K562 (cell line): ENCODE measurements at regions not wholly inside any gene's neighbourhood (a gene's known extent, or its start where the extent isn't known, plus 50 kb on each side); places are given as distances from the start of the nearest gene placed in this dataset.

Experiments
- ATAC-seq: fragments of 200-7000 bp; cut with Tn5 transposase; 3 replicates; pipeline ENCODE4 v1.9.1; 2020; ENCODE audit warnings: moderate library complexity
- BruUV-seq: library from RNA; stranded (reverse); fragments of 400-500 nt; replicated peaks from 2 replicates; lab custom pipeline; 2021; lab: Mats Ljungman, UMichigan
- CTCF ChIA-PET: fragments of 300-600 bp; formaldehyde crosslinking; extraction: SDS; loops from one replicate; lab custom pipeline; 2021; ENCODE audit warnings: low intra/inter-chr PET ratio; lab: Yijun Ruan, JAX
- POLR2A ChIA-PET: fragments of 300-600, 350-650 bp; sonication (Branson Sonifier 250); formaldehyde crosslinking; extraction: SDS; loops from one replicate; lab custom pipeline; 2021; ENCODE audit warnings: antibody characterized with exemption, inconsistent platforms; lab: Yijun Ruan, JAX
- DNase-seq, 4 experiments: peaks; one replicate each; pipeline versions ENCODE4 v3.0.0 to v3.0.0-alpha.2; 2011 to 2018; ENCODE audit warnings: low spot score in 3 of 4, mixed read lengths in 3 of 4; ENCODE audit errors: extremely low read depth in 1 of 4
- FAIRE-seq: peaks from 2 replicates; lab custom pipeline; 2011; peaks lifted over from hg19 to GRCh38; lab: Jason Lieb, UNC
- H2AFZ ChIP-seq: 2 replicates; pipeline ENCODE4 v1.6.0; 2011; ENCODE audit warnings: low read depth, low read length, control low read depth, inconsistent platforms
- H3K27ac ChIP-seq: fragments of 200-600 bp; 3 replicates; pipeline ENCODE4 v1.8.0; 2011; ENCODE audit warnings: low read depth, mild to moderate bottlenecking, control low read depth, inconsistent platforms, low read length, moderate library complexity, mixed read lengths; ENCODE audit errors: extremely low read depth
- H3K27me3 ChIP-seq, 2 experiments: fragments of 300-600 bp in 1 of 2; 2 replicates in 1 of 2; 3 replicates in 1 of 2; pipeline versions ENCODE4 v1.6.0 to v1.8.0; 2011; ENCODE audit warnings: inconsistent platforms in 2 of 2, low read length in 2 of 2, mild to moderate bottlenecking in 1 of 2, mixed read lengths in 1 of 2, moderate library complexity in 1 of 2; ENCODE audit not compliant: control insufficient read depth in 2 of 2, insufficient read depth in 2 of 2
- H3K36me3 ChIP-seq: fragments of 300-600 bp; 3 replicates; pipeline ENCODE4 v1.8.0; 2011; ENCODE audit warnings: mild to moderate bottlenecking, low read length, inconsistent platforms; ENCODE audit not compliant: control insufficient read depth, insufficient read depth
- H3K4me1 ChIP-seq, 2 experiments: fragments of 200-600 bp in 1 of 2; replicated peaks in 1 of 2; 2 replicates in 1 of 2; 3 replicates in 1 of 2; pipeline versions ENCODE4 v1.5.1 to v1.8.0; 2011; ENCODE audit warnings: inconsistent platforms in 2 of 2, low read length in 2 of 2, mild to moderate bottlenecking in 1 of 2, mixed read lengths in 1 of 2, moderate library complexity in 1 of 2; ENCODE audit not compliant: control insufficient read depth in 2 of 2, insufficient read depth in 2 of 2
- H3K4me2 ChIP-seq: 2 replicates; pipeline ENCODE4 v1.6.1; 2011; ENCODE audit warnings: low read length, control low read depth, inconsistent platforms, mixed read lengths; ENCODE audit not compliant: insufficient read depth
- H3K4me3 ChIP-seq: fragments of 200-600 bp; sonication (generic), shearing (Covaris generic); 2 replicates; pipeline ENCODE4 v1.5.1; 2016; ENCODE audit warnings: control low read depth, inconsistent platforms
- H3K79me2 ChIP-seq: fragments of 200-600 bp; 3 replicates; pipeline ENCODE4 v1.8.0; 2011; ENCODE audit warnings: low read length, inconsistent platforms; ENCODE audit not compliant: control insufficient read depth, insufficient read depth
- H3K9ac ChIP-seq, 2 experiments: 2 replicates each; pipeline versions ENCODE4 v1.6.0 to v1.6.1; 2011; ENCODE audit warnings: low read depth in 2 of 2, low read length in 2 of 2, control low read depth in 1 of 2, inconsistent platforms in 1 of 2, mild to moderate bottlenecking in 1 of 2, mixed read lengths in 1 of 2; ENCODE audit not compliant: insufficient read depth in 1 of 2
- H3K9me1 ChIP-seq: one replicate; pipeline ENCODE4 v1.6.0; 2011; ENCODE audit warnings: inconsistent platforms, mild to moderate bottlenecking, low read length, moderate library complexity; ENCODE audit not compliant: control insufficient read depth, insufficient read depth
- H3K9me3 ChIP-seq: replicated peaks from 2 replicates; pipeline ENCODE4 v1.5.1; 2011; ENCODE audit warnings: low read depth, low read length, inconsistent platforms; ENCODE audit not compliant: control insufficient read depth, insufficient read depth
- H4K20me1 ChIP-seq: replicated peaks from 2 replicates; pipeline ENCODE4 v1.6.1; 2011; ENCODE audit warnings: low read length, inconsistent platforms, mixed read lengths; ENCODE audit not compliant: control insufficient read depth, insufficient read depth
- CREB3 ChIP-seq: fragments of 450-650 bp; conservative IDR thresholded peaks from 2 replicates; pipeline ENCODE4 v1.6.1; 2016; ENCODE audit warnings: missing genetic modification characterization, low read depth, mild to moderate bottlenecking, missing compliant biosample characterization, moderate library complexity
- EP400 ChIP-seq: fragments of 450-650 bp; IDR thresholded peaks from 2 replicates; pipeline ENCODE4 v1.6.1; 2017; ENCODE audit warnings: antibody characterized with exemption, mild to moderate bottlenecking, moderate library complexity
- ERF ChIP-seq: fragments of 450-650 bp; formaldehyde crosslinking; IDR thresholded peaks from 2 replicates; pipeline ENCODE4 v1.4.0; 2020; ENCODE audit warnings: mild to moderate bottlenecking, mixed read lengths
- EWSR1 ChIP-seq: fragments of 450-650 bp; IDR thresholded peaks from 2 replicates; pipeline ENCODE4 v1.6.1; 2018; ENCODE audit warnings: borderline replicate concordance, mild to moderate bottlenecking, low read depth, moderate library complexity; ENCODE audit not compliant: partially characterized antibody
- FOXJ2 ChIP-seq: fragments of 200-800 bp; sonication (Bioruptor generic); IDR thresholded peaks from 2 replicates; pipeline ENCODE4 v1.6.1; 2016; ENCODE audit warnings: missing genetic modification characterization, missing compliant biosample characterization
- IRF1 ChIP-seq: sonication (generic); formaldehyde crosslinking; IDR thresholded peaks from 2 replicates; pipeline ENCODE4 v1.8.0; 2022; ENCODE audit warnings: missing genetic modification reagents, mild to moderate bottlenecking, borderline replicate concordance
- MYC ChIP-seq, 2 experiments: fragments of 250-450 bp in 1 of 2; sonication (Bioruptor Pico) in 1 of 2; IDR thresholded peaks; 2 replicates each; pipeline versions ENCODE4 v1.5.1 to v1.6.1; 2012 to 2021; ENCODE audit warnings: low read depth in 2 of 2, borderline replicate concordance in 1 of 2, improper control_type of control experiment in 1 of 2, low read length in 1 of 2, mild to moderate bottlenecking in 1 of 2, moderate library complexity in 1 of 2
- NFE2L1 ChIP-seq: fragments of 450-650 bp; IDR thresholded peaks from 2 replicates; pipeline ENCODE4 v1.6.1; 2016; ENCODE audit warnings: missing genetic modification characterization, low read depth, mild to moderate bottlenecking, missing compliant biosample characterization, moderate library complexity, borderline replicate concordance
- RB1 ChIP-seq: fragments of 450-650 bp; IDR thresholded peaks from 2 replicates; pipeline ENCODE4 v1.6.1; 2017; ENCODE audit warnings: low read depth, mild to moderate bottlenecking
- RBM14 ChIP-seq: fragments of 200-400 bp; formaldehyde crosslinking; IDR thresholded peaks from 2 replicates; pipeline ENCODE4 v1.6.1; 2018; ENCODE audit warnings: low read depth, mild to moderate bottlenecking, low read length, moderate library complexity, borderline replicate concordance; ENCODE audit not compliant: insufficient read depth
- RBM34 ChIP-seq: fragments of 200-400 bp; formaldehyde crosslinking; IDR thresholded peaks from 2 replicates; pipeline ENCODE4 v1.6.1; 2018; ENCODE audit warnings: low read length, borderline replicate concordance; ENCODE audit not compliant: insufficient read depth
- SMC3 ChIP-seq: conservative IDR thresholded peaks from 2 replicates; pipeline ENCODE4 v1.6.1; 2011; ENCODE audit warnings: low read depth, low read length, improper control_type of control experiment; ENCODE audit not compliant: insufficient read depth
- SP1 ChIP-seq: sonication (generic); formaldehyde crosslinking; IDR thresholded peaks from 2 replicates; pipeline ENCODE4 v1.8.1; 2022; ENCODE audit warnings: mild to moderate bottlenecking, missing genetic modification reagents
- SP2 ChIP-seq: IDR thresholded peaks from 2 replicates; pipeline ENCODE4 v1.6.1; 2011; ENCODE audit warnings: mild to moderate bottlenecking, low read depth, low read length, moderate library complexity; ENCODE audit not compliant: poor library complexity, severe bottlenecking; ENCODE audit errors: extremely low read depth
- USF1 ChIP-seq: sonication (generic); formaldehyde crosslinking; IDR thresholded peaks from 2 replicates; pipeline ENCODE4 v1.9.0; 2022; ENCODE audit warnings: mild to moderate bottlenecking, missing genetic modification reagents
- VEZF1 ChIP-seq: fragments of 200-800 bp; sonication (Bioruptor generic); IDR thresholded peaks from 2 replicates; pipeline ENCODE4 v1.6.1; 2017; ENCODE audit warnings: missing genetic modification characterization, missing compliant biosample characterization
- ZNF124 ChIP-seq: sonication (generic); formaldehyde crosslinking; IDR thresholded peaks from 2 replicates; pipeline ENCODE4 v1.8.1; 2022; ENCODE audit warnings: missing genetic modification reagents
- ZNF174 ChIP-seq: fragments of 250-450 bp; sonication (Bioruptor Pico); IDR thresholded peaks from 2 replicates; pipeline ENCODE4 v1.4.0; 2020; ENCODE audit warnings: mild to moderate bottlenecking
- WGBS: fragments of 100-300 bp; shearing (Covaris generic); methylation state at CpG from one replicate; pipeline ENCODE4 v1.1.6; 2016; ENCODE audit warnings: low coverage, mixed read lengths; ENCODE audit not compliant: insufficient coverage; ENCODE audit errors: missing lambda C conversion rate; 5-methylcytosine and 5-hydroxymethylcytosine counted together
- in situ Hi-C: fragments of 300-500 bp; cut with MboI; formaldehyde crosslinking; loops from 4 replicates; pipeline ENCODE4 v1.15.0; 2018; ENCODE audit warnings: inconsistent platforms, mixed read lengths
- intact Hi-C: fragments of 100-400 bp; cut with micrococcal nuclease; formaldehyde crosslinking; loops from 2 replicates; pipeline ENCODE4 v1.14.2; 2022

- H3K9ac ChIP-seq = no peak overlapping the region
- 0% methylated on average over 2 of the region's 3 CpGs for WGBS
- no TSS peak for BruUV-seq
- H3K4me1 ChIP-seq = no peaks in the 10 kb centered on the region
- no peaks in the 10 kb centered on the region for H3K79me2 ChIP-seq
- no peaks in the 10 kb centered on the region for H3K9me1 ChIP-seq
- FAIRE-seq = no peak
- H3K4me3 ChIP-seq = no peak overlapping the region
- no peaks in the 10 kb centered on the region for H3K9me3 ChIP-seq
- no peak overlapping the region for H3K4me2 ChIP-seq
- H2AFZ ChIP-seq = no peak overlapping the region
- CTCF ChIA-PET = no interaction called here
- DNase-seq = no peak
- no peak overlapping the region for H3K27ac ChIP-seq
- intact Hi-C loops (no loop called here), in situ Hi-C loops (no loop called here)
- POLR2A ChIA-PET = no interaction called here
- peaks cover 0 to 15% of the 10 kb centered on the region in 2 experiments; a peak in 2 of 5 replicates for H3K27me3 ChIP-seq
- no peaks in the 10 kb centered on the region for H3K36me3 ChIP-seq
- no peaks in the 10 kb centered on the region for H4K20me1 ChIP-seq
- no peak for ATAC-seq
- TF ChIP-seq SP2 (no peak), CREB3 (tag) (no peak), RBM14 (no peak), IRF1 (CRISPR knock-in tag) (no peak), NFE2L1 (tag) (no peak), SMC3 (no peak), SP1 (no peak), RBM34 (no peak), ERF (no peak), EP400 (no peak), MYC (IDR thresholded peaks at IDR 0.05; ENCODE audit: low read depth, low read length) (no peak), MYC (CRISPR knock-in tag; IDR thresholded peaks at IDR 0.05; ENCODE audit: borderline replicate concordance, low read depth) (no peak), ZNF124 (no peak), FOXJ2 (no peak), RB1 (no peak), EWSR1 (no peak), VEZF1 (CRISPR knock-in tag) (no peak), ZNF174 (CRISPR knock-in tag) (no peak), USF1 (CRISPR knock-in tag) (no peak)
Observed at GRCh38 chr18:78890388-78890787, 89.2 kb upstream of the SALL3 start.
